Upper lobe of left lung (tissue), 6 donors: ENCODE measurements at regions not wholly inside any gene's neighbourhood (a gene's known extent, or its start where the extent isn't known, plus 50 kb on each side); places are given as distances from the start of the nearest gene placed in this dataset.
"Not testable (repeated sequence)": the region's sequence is repeated elsewhere in the genome, so short reads cannot be mapped to it uniquely, and the experiment has no call there.

Experiments used
- ATAC-seq, 2 donors: fragments of 200-7000 bp; cut with Tn5 transposase; one replicate each; pipeline ENCODE4 v1.9.1; 2022; ENCODE audit warnings: mild to moderate bottlenecking in 2 of 2, moderate library complexity in 2 of 2; ENCODE audit not compliant: low FRiP score in 2 of 2
- DNase-seq, 2 donors: peaks; one replicate each; pipeline ENCODE4 v3.0.0-alpha.2; 2019 to 2020
- H3K27ac ChIP-seq, 4 donors: fragments of 200-600 bp; sonication (generic); one replicate each; pipeline ENCODE4 v1.5.1; 2016 to 2019
- H3K27me3 ChIP-seq, 4 donors: fragments of 200-600 bp; sonication (generic); one replicate each; pipeline ENCODE4 v1.5.1; 2017 to 2019
- H3K36me3 ChIP-seq, 4 donors: fragments of 200-600 bp; sonication (generic); one replicate each; pipeline ENCODE4 v1.5.1; 2016 to 2019
- H3K4me1 ChIP-seq, 4 donors: fragments of 200-600 bp; sonication (generic); one replicate each; pipeline ENCODE4 v1.5.1; 2018 to 2019
- H3K4me3 ChIP-seq, 4 donors: fragments of 200-600 bp; sonication (generic); one replicate each; pipeline ENCODE4 v1.5.1; 2017 to 2019; ENCODE audit warnings: mild to moderate bottlenecking in 2 of 4, moderate library complexity in 1 of 4
- H3K9me3 ChIP-seq, 4 donors: fragments of 200-600 bp; sonication (generic); one replicate each; pipeline ENCODE4 v1.5.1; 2018 to 2019
- EP300 ChIP-seq, 4 donors: sonication (generic); formaldehyde crosslinking; IDR thresholded peaks; one replicate each; pipeline ENCODE4 v1.5.1; 2017; ENCODE audit warnings: antibody characterized with exemption in 4 of 4, control low read depth in 2 of 4
- POLR2A ChIP-seq, 4 donors: fragments of 450-650 bp; IDR thresholded peaks; one replicate each; pipeline ENCODE4 v1.5.1; 2016 to 2017; ENCODE audit warnings: antibody characterized with exemption in 4 of 4, mild to moderate bottlenecking in 2 of 4
- POLR2AphosphoS5 ChIP-seq, 2 donors: sonication (generic); formaldehyde crosslinking; IDR thresholded peaks; one replicate each; pipeline ENCODE4 v1.5.1; 2017; ENCODE audit warnings: antibody characterized with exemption in 2 of 2
- WGBS, 2 donors: methylation state at CpG; one replicate each; pipeline ENCODE4 v1.1.5; 2017 to 2018; 5-methylcytosine and 5-hydroxymethylcytosine counted together
- TF ChIP-seq, protein P1 (sequence below), 6 experiments: fragments of 450-650 bp in 4 of 6; fragments of 200-600 bp in 2 of 6; sonication (generic) in 2 of 6; IDR thresholded peaks; one replicate each; pipeline ENCODE4 v1.5.1; 2016 to 2019; ENCODE audit warnings: antibody characterized with exemption in 6 of 6
- donor health status: DM: no; HTN: no; CAD: no; lungs with moderate emphysema.
- donor health status: DM: no; HTN: yes; CAD: no; lungs with severe emphysema.

DNA sequence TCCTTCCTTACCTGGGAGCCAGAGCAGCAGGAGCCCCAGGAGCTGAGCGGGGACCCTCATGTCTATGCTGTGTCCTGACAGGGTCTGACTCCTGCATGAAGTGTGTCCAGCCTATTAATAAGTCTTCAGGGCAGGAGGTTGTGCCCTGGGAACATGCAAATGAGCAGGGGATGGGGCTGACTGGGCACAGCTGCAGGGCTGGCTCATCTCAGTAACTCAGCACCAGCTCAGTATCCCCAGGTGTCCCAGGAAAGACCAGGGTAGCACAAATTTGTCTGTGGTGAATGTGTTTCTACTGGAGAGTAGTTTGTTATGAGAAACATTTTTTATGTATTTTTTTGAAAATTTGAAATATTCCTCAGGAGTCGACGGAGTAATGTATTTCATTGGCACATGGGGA, 301.3 kb downstream of the RPIA start:
- WGBS, 2 donors = 75 to 91% methylated on average over 3 of the region's 3 CpGs
- H3K27ac ChIP-seq, H3K4me3 ChIP-seq, H3K36me3 ChIP-seq, ATAC-seq, DNase-seq, H3K9me3 ChIP-seq, H3K4me1 ChIP-seq, H3K27me3 ChIP-seq: not testable (repeated sequence)

DNA sequence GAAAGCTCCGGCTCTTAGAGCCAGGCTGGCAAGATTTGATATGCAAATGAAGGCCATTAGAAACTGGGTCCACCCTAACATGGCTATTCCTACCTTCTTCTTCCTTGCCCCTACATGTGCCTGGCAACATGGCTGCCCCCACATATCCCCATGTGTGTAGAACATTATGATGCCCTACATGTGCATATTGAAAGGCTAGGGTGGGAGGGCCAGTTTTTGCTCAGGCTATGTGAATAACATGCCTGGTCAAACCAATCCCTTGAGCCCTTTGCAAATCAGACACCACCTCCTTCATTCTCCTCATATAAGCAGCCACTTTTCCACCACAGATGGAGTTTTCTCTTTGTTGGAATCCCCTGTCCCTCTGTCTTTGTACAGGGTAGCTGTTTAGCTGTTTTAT, 303.4 kb downstream of the RPIA start:
- not testable (repeated sequence) for H3K36me3 ChIP-seq, DNase-seq, H3K9me3 ChIP-seq, H3K27me3 ChIP-seq, H3K27ac ChIP-seq, H3K4me3 ChIP-seq, ATAC-seq, H3K4me1 ChIP-seq
- WGBS, 2 donors = no CpG with 5 or more reads among the region's 1 CpG

DNA sequence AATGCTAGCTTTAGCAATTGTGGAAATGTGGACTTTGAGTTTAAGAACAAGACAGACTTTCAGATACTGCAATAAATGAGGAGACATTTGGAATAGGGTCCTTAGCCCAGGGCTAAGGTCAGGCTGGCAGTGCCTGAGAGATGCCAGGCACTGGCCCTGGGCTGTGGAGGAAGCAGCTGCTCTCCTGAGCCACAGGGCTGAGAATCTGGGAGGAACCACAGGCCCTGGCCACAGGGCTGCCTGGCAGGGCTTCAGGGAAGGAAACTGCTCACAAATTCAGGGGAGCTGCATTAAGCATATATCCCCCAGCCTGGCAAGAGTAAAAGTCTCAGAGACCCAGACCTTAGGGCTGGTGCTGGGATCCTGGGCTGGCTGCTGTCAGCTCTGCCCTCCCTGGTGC, 305.1 kb downstream of the RPIA start:
- H3K27me3 ChIP-seq, ATAC-seq, H3K9me3 ChIP-seq: not testable (repeated sequence)

DNA sequence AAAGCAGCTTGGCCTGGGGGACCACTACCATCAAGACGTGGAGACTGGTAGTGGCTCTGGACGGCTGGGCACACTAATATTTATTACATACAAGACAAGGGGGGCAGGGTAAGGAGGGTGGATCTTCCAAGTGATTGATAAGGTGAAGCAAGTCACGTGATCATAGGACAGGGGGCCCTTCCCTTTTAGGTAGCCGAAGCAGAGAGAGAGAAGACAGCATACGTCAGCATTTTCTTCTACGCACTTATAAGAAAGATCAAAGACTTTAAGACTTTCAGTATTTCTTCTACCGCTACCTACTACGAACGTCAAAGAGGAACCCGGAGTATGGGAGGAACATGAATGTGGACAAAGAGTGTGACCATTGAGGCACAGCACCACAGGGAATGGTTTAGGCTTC, 307.9 kb downstream of the RPIA start:
- 86 to 92% methylated on average over 10 of the region's 10 CpGs for WGBS, 2 donors
- H3K4me1 ChIP-seq = no peaks in the 10 kb centered on the region
- TF ChIP-seq POLR2AphosphoS5 (IDR thresholded peaks at IDR 0.05) (no peak), EP300 (IDR thresholded peaks at IDR 0.05) (no peak), POLR2A (IDR thresholded peaks at IDR 0.05) (no peak)
- TF ChIP-seq, protein P1, sequence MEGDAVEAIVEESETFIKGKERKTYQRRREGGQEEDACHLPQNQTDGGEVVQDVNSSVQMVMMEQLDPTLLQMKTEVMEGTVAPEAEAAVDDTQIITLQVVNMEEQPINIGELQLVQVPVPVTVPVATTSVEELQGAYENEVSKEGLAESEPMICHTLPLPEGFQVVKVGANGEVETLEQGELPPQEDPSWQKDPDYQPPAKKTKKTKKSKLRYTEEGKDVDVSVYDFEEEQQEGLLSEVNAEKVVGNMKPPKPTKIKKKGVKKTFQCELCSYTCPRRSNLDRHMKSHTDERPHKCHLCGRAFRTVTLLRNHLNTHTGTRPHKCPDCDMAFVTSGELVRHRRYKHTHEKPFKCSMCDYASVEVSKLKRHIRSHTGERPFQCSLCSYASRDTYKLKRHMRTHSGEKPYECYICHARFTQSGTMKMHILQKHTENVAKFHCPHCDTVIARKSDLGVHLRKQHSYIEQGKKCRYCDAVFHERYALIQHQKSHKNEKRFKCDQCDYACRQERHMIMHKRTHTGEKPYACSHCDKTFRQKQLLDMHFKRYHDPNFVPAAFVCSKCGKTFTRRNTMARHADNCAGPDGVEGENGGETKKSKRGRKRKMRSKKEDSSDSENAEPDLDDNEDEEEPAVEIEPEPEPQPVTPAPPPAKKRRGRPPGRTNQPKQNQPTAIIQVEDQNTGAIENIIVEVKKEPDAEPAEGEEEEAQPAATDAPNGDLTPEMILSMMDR (IDR thresholded peaks at IDR 0.05) = no peak

More for the DNA sequence above, 305.1 kb downstream of the RPIA start:
- not testable (repeated sequence) for H3K36me3 ChIP-seq, H3K27ac ChIP-seq, H3K4me1 ChIP-seq, H3K4me3 ChIP-seq
- DNase-seq = peak in 1 of 2 donors; percentile 24

DNA sequence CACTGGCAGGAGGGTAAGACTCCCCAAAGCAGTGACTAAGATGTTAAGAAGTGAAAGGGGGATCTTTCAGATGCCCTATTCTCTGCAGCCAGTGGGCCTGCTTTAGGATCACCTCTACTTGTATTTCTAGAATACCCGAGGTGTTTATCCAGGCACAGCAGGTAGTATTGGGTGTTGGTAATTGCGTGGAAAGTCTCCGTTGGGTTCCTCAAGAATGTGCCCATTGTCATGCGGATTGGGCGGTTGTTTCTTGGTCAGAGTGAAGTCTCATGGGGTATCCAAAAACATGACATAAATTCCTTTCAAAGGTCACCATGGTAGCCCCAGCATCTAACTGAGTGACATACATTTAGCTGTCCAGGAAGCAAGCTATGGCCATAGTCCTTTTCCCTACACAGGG, 308.8 kb downstream of the RPIA start:
- ATAC-seq = no peak
- H3K9me3 ChIP-seq = no peaks in the 10 kb centered on the region
- no peaks in the 10 kb centered on the region for H3K36me3 ChIP-seq
- TF ChIP-seq EP300 (IDR thresholded peaks at IDR 0.05) = no peak
- no peak for TF ChIP-seq POLR2AphosphoS5 (IDR thresholded peaks at IDR 0.05)
- no peak for TF ChIP-seq POLR2A (IDR thresholded peaks at IDR 0.05)
- TF ChIP-seq, protein P1 (IDR thresholded peaks at IDR 0.05) = no peak
- no peak overlapping the region for H3K27ac ChIP-seq
- WGBS, 2 donors = 83 to 84% methylated on average over 5 of the region's 5 CpGs
- H3K4me3 ChIP-seq = no peak overlapping the region
- DNase-seq = no peak
- H3K4me1 ChIP-seq = no peaks in the 10 kb centered on the region
- no peaks in the 10 kb centered on the region for H3K27me3 ChIP-seq

More for the DNA sequence above, 307.9 kb downstream of the RPIA start:
- no peaks in the 10 kb centered on the region for H3K36me3 ChIP-seq
- ATAC-seq = no peak
- no peaks in the 10 kb centered on the region for H3K27me3 ChIP-seq
- no peak for DNase-seq
- H3K4me3 ChIP-seq = no peak overlapping the region
- no peaks in the 10 kb centered on the region for H3K9me3 ChIP-seq
- no peak overlapping the region for H3K27ac ChIP-seq

DNA sequence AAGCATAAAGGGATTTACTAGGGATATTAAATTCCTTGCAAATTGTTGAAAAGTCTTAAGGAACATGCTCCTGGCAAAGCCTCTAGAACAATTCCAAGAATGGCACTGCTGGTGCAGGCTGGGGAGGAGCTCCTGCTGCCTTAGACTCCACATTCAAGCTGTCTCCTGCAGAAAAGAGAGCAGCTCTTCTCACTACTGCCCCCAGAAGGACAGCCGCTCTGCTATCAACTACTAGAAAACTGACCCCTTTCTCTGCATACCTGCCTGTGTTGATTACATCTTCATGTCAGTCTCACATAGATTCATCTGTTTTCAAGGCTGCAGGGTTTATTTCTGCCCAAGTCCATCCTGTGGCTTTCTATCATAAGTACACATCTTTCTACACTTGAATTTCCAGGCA, 312.8 kb downstream of the RPIA start:
- WGBS, 2 donors = 64 to 71% methylated on average over 1 of the region's 1 CpG
- H3K36me3 ChIP-seq, H3K27ac ChIP-seq, H3K9me3 ChIP-seq, ATAC-seq, DNase-seq, H3K4me3 ChIP-seq, H3K4me1 ChIP-seq, H3K27me3 ChIP-seq: not testable (repeated sequence)

DNA sequence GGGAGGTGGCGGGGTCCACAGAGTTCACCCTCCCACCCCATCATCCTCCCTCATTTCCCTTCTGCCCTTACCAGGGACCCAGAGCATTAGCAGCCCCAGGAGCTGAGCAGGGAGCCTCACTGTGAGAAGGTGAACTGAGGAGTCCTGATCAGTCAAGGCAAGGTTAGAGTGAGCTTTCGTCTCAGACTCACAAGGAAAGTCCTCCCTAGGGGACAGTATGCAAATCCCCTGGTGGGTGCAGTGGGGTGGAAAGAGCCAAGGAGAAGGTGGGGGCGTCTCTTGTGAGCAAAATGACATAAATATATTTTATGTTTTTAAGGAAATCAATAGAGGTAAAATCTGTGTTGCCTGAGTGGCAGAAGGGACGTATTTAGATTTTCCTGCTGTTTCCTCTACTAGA, 329.1 kb downstream of the RPIA start:
- not testable (repeated sequence) for H3K4me3 ChIP-seq, ATAC-seq, H3K27ac ChIP-seq, DNase-seq, H3K27me3 ChIP-seq, H3K4me1 ChIP-seq, H3K9me3 ChIP-seq, H3K36me3 ChIP-seq
- WGBS, 2 donors = 73 to 84% methylated on average over 3 of the region's 4 CpGs

DNA sequence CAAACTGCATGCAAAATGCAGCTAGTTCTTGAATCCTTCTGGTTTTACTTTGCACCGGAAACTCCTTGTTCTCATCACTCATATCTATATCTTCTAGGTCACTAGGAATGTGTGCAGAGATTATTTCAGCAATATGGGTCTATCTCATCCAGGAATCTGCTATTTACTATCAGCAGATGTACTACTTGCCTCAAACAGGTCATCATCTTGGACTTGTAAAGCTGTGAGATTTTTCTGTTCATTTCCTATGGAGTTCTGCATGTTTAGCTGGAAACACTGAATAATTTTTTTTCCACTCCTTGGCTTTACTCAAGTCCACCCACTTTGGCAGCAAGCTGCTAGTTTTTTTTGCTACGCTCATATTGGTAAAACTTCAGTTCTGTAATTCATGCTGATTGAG, 334.8 kb downstream of the RPIA start:
- not testable (repeated sequence) for H3K27ac ChIP-seq, H3K4me1 ChIP-seq, H3K36me3 ChIP-seq, H3K4me3 ChIP-seq, DNase-seq, H3K27me3 ChIP-seq, ATAC-seq, H3K9me3 ChIP-seq
- WGBS, 2 donors = 71% methylated on average over 2 of the region's 2 CpGs

DNA sequence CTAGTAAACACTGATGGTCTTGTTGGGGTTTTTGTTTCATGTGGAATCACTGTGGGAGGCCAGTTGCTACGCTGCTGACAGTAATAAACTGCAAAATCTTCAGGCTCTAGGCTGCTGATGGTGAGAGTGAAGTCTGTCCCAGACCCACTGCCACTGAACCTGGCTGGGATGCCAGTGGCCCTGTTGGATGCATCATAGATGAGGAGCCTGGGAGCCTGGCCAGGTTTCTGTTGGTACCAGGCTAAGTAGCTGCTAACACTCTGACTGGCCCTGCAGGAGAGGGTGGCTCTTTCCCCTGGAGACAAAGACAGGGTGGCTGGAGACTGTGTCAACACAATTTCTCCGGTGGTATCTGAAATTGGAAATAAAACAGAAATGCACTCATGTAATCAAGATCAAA, 335.6 kb downstream of the RPIA start:
- not testable (repeated sequence) for ATAC-seq, H3K36me3 ChIP-seq, H3K4me1 ChIP-seq, H3K9me3 ChIP-seq, H3K27ac ChIP-seq, DNase-seq, H3K4me3 ChIP-seq, H3K27me3 ChIP-seq
- 61 to 66% methylated on average over 2 of the region's 2 CpGs for WGBS, 2 donors

DNA sequence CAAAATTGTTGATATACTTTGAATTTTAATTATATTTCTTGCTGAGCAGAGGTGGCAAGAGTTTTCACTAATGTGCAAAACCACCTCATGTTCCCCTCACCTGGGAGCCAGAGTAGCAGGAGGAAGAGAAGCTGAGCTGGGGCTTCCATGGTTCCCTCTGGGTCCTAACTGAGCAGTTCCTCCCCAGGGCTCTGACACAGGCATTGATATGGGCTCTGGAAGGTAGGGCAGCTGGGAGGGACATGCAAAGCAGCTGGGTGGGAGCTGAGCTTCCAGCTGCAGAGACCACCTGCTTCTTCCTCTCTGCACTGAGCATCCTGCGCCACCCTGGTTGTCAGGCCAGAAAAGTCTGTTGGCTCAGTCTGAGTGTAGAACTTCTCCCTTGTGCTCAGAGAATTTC, 336.1 kb downstream of the RPIA start:
- not testable (repeated sequence) for H3K27me3 ChIP-seq, ATAC-seq, H3K4me3 ChIP-seq, H3K4me1 ChIP-seq, H3K27ac ChIP-seq, H3K9me3 ChIP-seq, DNase-seq, H3K36me3 ChIP-seq
- WGBS, 2 donors = 20 to 86% methylated on average over 1 of the region's 1 CpG

DNA sequence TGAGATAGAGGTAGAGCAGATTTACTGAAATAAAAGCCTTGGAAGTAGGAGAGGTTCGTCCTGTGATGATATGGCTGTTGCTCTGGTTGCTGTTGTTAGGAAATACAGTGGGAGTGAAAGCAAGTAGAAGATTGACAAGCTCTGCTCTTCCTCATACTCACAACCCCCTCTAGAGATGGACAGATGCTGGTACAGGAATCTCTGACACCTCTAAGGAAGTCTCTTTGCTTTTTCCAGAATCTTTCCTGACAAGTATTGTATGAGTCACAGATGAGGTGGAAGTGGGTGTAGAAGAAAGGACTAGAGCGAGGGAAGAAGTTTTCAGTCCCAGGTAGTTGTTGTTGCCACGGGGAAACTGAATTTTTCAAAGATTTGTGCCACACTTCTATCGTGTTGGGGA, 337.8 kb downstream of the RPIA start:
- not testable (repeated sequence) for ATAC-seq, DNase-seq, H3K36me3 ChIP-seq, H3K9me3 ChIP-seq, H3K27me3 ChIP-seq, H3K27ac ChIP-seq, H3K4me3 ChIP-seq, H3K4me1 ChIP-seq
- 44 to 51% methylated on average over 4 of the region's 4 CpGs for WGBS, 2 donors
